ENCODE measurements at regions not wholly inside any gene's neighbourhood (a gene's known extent, or its start where the extent isn't known, plus 50 kb on each side); places are given as distances from the start of the nearest gene placed in this dataset.

DNA sequence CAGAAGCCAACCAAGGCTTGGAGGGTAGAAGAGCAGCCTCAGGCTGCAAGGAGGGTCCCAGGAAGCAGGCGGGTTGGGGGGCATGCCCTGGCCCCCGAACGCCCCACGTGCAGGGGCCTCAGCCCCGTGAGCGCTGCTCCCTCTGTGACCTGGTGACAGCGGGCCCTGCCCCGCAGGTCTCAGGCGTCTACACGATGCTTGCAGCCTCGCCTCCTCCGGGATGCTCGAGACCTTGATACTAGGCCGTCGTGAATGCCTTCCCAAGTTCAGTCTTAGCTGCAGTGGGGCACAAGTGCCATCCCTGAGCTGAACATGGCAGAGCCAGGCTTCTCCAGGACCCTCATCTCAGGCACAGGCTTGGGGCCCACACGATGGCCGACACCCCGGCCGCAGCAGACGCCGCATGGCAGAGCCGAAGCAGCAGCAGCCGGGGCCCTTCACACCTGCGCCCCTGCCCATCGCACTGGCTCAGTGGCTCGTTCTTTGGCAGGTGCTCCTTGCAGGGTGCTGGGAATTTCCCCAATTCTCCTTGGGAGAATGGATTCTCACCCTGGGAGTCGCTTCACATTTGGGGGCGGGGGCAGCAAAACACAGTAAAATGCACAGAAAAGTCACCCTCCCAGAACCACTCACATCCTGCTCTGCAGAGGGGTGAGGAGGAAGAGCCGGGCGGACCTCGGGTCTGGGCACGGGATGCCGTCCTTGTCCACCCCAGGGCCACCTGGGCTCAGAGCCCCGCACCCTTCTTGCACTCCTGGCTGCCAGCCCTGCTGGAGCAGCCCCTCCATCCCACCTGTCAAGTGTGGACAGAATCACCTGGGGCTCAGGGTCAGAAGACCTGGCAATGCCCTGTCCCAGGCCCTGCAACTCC, 161.8 kb downstream of the DLL1 start:
- no peak for DNase-seq
- Histone ChIP-seq H2AFZ (no peak overlapping the region), H3K4me2 (ENCODE audit: unreplicated experiment) (no peak overlapping the region), H3K9me2 (ENCODE audit: insufficient read depth) (no peaks in the 10 kb centered on the region), H3K9me3 (ENCODE audit: low read depth) (no peaks in the 10 kb centered on the region), H3K9ac (no peak overlapping the region), H3K27me3 (replicated peaks; ENCODE audit: insufficient read depth) (no peaks in the 10 kb centered on the region), H3K4me1 (ENCODE audit: insufficient read depth) (no peaks in the 10 kb centered on the region), H3K4me3 (no peak overlapping the region), H4K20me1 (ENCODE audit: insufficient read depth) (no peaks in the 10 kb centered on the region), H3K27ac (no peak overlapping the region), H3K36me3 (ENCODE audit: low read depth) (no peaks in the 10 kb centered on the region), H3K79me2 (ENCODE audit: insufficient read depth) (no peaks in the 10 kb centered on the region), H3F3A (ENCODE audit: insufficient read depth) (no peaks in the 10 kb centered on the region)
- TF ChIP-seq EZH2 (IDR thresholded peaks at IDR 0.05; ENCODE audit: insufficient read depth, poor library complexity, severe bottlenecking) (no peak), EZH2phosphoT487 (IDR thresholded peaks at IDR 0.05; ENCODE audit: insufficient read depth, low read depth) (no peak)
- 76 to 78% methylated on average over 33 to 34 of the region's 34 CpGs for WGBS, 2 experiments (ENCODE audit: low coverage in 1 of 2, low lambda C conversion rate in 2 of 2, missing lambda C conversion rate in 2 of 2)
- in situ Hi-C loops (cut with MboI) = no loop called here

DNA sequence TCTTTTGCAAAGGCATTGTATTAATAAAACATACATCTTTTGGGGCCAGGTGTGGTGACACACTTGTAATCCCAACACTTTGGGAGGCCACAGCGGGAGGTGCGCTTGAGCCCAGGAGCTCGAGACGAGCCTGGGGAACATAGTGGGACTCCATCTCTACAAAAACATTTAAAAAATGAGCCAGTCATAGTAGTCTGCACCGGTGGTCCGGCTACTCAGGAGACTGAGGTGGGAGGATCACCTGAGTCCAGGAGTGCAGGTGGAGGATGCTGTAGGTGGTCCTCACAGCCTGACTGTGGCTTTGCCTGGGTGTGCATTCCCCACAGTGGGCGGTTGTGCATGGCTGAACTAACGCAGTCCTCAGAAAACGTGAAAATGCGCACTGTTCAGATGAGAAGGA, 162.5 kb downstream of the DLL1 start:
- no peak overlapping the region for H3K9ac ChIP-seq
- H3K4me1 ChIP-seq (ENCODE audit: insufficient read depth) = no peaks in the 10 kb centered on the region
- 78% methylated on average over 10 of the region's 10 CpGs for WGBS, 2 experiments (ENCODE audit: low coverage in 1 of 2, low lambda C conversion rate in 2 of 2, missing lambda C conversion rate in 2 of 2)
- no peak for DNase-seq
- H3F3A ChIP-seq (ENCODE audit: insufficient read depth) = no peaks in the 10 kb centered on the region
- no peak overlapping the region for H3K27ac ChIP-seq
- H3K9me3 ChIP-seq (ENCODE audit: low read depth) = no peaks in the 10 kb centered on the region
- TF ChIP-seq EZH2 (IDR thresholded peaks at IDR 0.05; ENCODE audit: insufficient read depth, poor library complexity, severe bottlenecking) (no peak), EZH2phosphoT487 (IDR thresholded peaks at IDR 0.05; ENCODE audit: insufficient read depth, low read depth) (no peak)
- H3K36me3 ChIP-seq (ENCODE audit: low read depth) = no peaks in the 10 kb centered on the region
- H3K4me3 ChIP-seq = no peak overlapping the region
- in situ Hi-C loops (cut with MboI) = no loop called here
- no peaks in the 10 kb centered on the region for H3K9me2 ChIP-seq (ENCODE audit: insufficient read depth)
- H3K4me2 ChIP-seq (ENCODE audit: unreplicated experiment) = no peak overlapping the region
- H4K20me1 ChIP-seq (ENCODE audit: insufficient read depth) = no peaks in the 10 kb centered on the region
- no peaks in the 10 kb centered on the region for H3K27me3 ChIP-seq (replicated peaks; ENCODE audit: insufficient read depth)
- no peaks in the 10 kb centered on the region for H3K79me2 ChIP-seq (ENCODE audit: insufficient read depth)
- H2AFZ ChIP-seq = no peak overlapping the region

DNA sequence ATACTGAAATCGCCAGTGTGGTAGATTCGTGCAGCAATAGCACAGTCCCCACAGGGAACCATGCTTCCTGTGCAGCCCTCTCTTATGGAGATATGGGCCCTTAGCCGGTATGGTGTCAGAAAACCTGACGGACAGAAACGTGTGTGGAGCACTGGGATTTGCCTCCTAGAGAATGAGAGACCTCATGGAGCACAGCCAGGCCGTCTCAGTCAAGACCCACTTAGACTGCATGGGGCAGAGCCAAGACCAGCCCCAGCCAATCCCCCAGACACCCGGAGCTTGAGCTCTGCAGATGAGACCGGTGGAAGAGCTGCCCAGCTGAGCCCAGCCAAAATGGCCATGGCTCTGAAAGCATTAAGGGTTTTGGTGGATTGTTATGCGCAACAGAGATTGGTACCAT, 163.7 kb downstream of the DLL1 start:
- no peaks in the 10 kb centered on the region for H3K36me3 ChIP-seq (ENCODE audit: low read depth)
- 64 to 66% methylated on average over 9 of the region's 9 CpGs for WGBS, 2 experiments (ENCODE audit: low coverage in 1 of 2, low lambda C conversion rate in 2 of 2, missing lambda C conversion rate in 2 of 2)
- H3K9me3 ChIP-seq (ENCODE audit: low read depth) = no peaks in the 10 kb centered on the region
- no peaks in the 10 kb centered on the region for H3K27me3 ChIP-seq (replicated peaks; ENCODE audit: insufficient read depth)
- no peaks in the 10 kb centered on the region for H4K20me1 ChIP-seq (ENCODE audit: insufficient read depth)
- H3K27ac ChIP-seq = no peak overlapping the region
- no peaks in the 10 kb centered on the region for H3K79me2 ChIP-seq (ENCODE audit: insufficient read depth)
- H3F3A ChIP-seq (ENCODE audit: insufficient read depth) = no peaks in the 10 kb centered on the region
- H3K9ac ChIP-seq = no peak overlapping the region
- TF ChIP-seq EZH2 (IDR thresholded peaks at IDR 0.05; ENCODE audit: insufficient read depth, poor library complexity, severe bottlenecking) (no peak), EZH2phosphoT487 (IDR thresholded peaks at IDR 0.05; ENCODE audit: insufficient read depth, low read depth) (no peak)
- no peaks in the 10 kb centered on the region for H3K9me2 ChIP-seq (ENCODE audit: insufficient read depth)
- DNase-seq = no peak
- H3K4me2 ChIP-seq (ENCODE audit: unreplicated experiment) = no peak overlapping the region
- no peak overlapping the region for H3K4me3 ChIP-seq
- H3K4me1 ChIP-seq (ENCODE audit: insufficient read depth) = no peaks in the 10 kb centered on the region
- in situ Hi-C loops (cut with MboI) = no loop called here
- H2AFZ ChIP-seq = no peak overlapping the region

DNA sequence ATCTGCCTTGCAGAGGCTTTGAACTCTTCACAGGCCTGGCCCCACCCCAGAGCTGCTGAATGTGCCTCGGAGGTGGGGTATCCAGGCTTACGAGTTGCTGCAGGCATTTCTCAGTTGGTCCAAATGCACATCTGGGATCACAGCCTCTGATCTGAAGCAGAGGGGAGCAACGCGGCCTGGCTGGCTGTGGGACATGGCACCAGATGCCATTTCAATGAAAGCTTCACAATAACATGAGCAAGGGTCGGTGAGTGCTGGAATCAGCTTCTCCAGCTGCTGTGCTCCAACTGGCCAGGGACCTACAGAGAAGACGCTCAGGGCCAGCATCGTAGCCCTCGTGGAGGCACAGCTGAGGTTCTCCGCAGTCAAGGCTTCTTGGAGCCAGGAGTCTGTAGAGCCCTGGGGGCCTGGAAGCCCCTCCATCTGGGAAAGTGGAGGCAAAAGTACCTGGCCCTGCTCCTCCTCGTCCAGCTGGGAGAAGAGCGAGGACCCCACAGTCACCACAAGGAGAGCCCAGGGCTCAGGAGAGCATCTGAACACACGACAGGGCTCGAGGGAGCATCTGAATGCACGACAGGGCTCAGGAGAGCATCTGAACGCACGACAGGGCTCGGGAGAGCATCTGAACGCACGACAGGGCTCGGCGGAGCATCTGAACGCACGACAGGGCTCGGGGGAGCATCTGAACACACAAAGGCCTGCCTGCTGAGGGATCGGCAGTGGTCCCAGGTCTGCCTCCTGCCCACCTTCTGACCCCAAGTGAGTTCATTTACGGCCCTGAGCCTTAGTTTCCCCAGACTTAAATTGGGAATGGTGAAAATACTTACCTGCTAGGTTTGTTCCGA, 165.2 kb downstream of the DLL1 start:
- Histone ChIP-seq H3K27me3 (replicated peaks; ENCODE audit: insufficient read depth) (no peaks in the 10 kb centered on the region), H3K9me3 (ENCODE audit: low read depth) (no peaks in the 10 kb centered on the region), H3K4me1 (ENCODE audit: insufficient read depth) (no peaks in the 10 kb centered on the region), H3K27ac (no peak overlapping the region), H3K9me2 (ENCODE audit: insufficient read depth) (no peaks in the 10 kb centered on the region), H3K9ac (no peak overlapping the region), H3K36me3 (ENCODE audit: low read depth) (no peaks in the 10 kb centered on the region), H3K79me2 (ENCODE audit: insufficient read depth) (no peaks in the 10 kb centered on the region), H3K4me2 (ENCODE audit: unreplicated experiment) (no peak overlapping the region), H4K20me1 (ENCODE audit: insufficient read depth) (no peaks in the 10 kb centered on the region), H2AFZ (no peak overlapping the region), H3F3A (ENCODE audit: insufficient read depth) (no peaks in the 10 kb centered on the region), H3K4me3 (no peak overlapping the region)
- in situ Hi-C loops (cut with MboI) = no loop called here
- 53 to 58% methylated on average over 27 of the region's 27 CpGs for WGBS, 2 experiments (ENCODE audit: low coverage in 1 of 2, low lambda C conversion rate in 2 of 2, missing lambda C conversion rate in 2 of 2)
- no peak for DNase-seq
- no peak for TF ChIP-seq EZH2phosphoT487 (IDR thresholded peaks at IDR 0.05; ENCODE audit: insufficient read depth, low read depth)
- TF ChIP-seq EZH2 (IDR thresholded peaks at IDR 0.05; ENCODE audit: insufficient read depth, poor library complexity, severe bottlenecking) = no peak
